ENCODE measurements at regions not wholly inside any gene's neighbourhood (a gene's known extent, or its start where the extent isn't known, plus 50 kb on each side); places are given as distances from the start of the nearest gene placed in this dataset.

DNA sequence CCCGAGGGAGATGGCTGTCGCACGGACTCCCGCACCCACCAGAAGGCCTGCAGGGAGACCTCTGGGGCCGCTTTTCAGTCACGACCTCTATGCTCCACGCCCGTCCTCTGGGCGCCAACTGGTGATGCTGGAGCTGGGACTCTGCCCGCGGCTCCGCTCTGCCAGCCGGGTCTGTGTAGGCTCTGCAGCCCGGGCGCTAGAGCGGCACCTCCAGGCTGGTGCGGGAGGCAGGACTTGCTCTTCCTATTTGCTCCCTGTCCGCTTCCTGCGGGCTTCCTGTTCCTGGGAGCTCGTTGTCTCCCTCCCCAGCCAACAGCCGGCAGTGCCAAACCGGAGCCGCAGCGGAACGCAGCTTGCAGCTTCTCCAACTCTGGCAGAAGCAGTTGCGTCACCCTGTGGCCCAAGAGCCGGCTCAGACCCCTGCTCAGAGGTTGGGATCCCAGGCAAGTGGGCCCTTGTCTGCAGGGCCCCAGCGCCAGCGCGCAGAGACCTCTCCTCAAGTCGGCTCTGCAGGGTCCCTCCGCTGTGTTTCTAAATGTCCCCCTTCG lies 285.9 kb downstream of the XXYLT1 start (continued):
- TF ChIP-seq, protein P1, sequence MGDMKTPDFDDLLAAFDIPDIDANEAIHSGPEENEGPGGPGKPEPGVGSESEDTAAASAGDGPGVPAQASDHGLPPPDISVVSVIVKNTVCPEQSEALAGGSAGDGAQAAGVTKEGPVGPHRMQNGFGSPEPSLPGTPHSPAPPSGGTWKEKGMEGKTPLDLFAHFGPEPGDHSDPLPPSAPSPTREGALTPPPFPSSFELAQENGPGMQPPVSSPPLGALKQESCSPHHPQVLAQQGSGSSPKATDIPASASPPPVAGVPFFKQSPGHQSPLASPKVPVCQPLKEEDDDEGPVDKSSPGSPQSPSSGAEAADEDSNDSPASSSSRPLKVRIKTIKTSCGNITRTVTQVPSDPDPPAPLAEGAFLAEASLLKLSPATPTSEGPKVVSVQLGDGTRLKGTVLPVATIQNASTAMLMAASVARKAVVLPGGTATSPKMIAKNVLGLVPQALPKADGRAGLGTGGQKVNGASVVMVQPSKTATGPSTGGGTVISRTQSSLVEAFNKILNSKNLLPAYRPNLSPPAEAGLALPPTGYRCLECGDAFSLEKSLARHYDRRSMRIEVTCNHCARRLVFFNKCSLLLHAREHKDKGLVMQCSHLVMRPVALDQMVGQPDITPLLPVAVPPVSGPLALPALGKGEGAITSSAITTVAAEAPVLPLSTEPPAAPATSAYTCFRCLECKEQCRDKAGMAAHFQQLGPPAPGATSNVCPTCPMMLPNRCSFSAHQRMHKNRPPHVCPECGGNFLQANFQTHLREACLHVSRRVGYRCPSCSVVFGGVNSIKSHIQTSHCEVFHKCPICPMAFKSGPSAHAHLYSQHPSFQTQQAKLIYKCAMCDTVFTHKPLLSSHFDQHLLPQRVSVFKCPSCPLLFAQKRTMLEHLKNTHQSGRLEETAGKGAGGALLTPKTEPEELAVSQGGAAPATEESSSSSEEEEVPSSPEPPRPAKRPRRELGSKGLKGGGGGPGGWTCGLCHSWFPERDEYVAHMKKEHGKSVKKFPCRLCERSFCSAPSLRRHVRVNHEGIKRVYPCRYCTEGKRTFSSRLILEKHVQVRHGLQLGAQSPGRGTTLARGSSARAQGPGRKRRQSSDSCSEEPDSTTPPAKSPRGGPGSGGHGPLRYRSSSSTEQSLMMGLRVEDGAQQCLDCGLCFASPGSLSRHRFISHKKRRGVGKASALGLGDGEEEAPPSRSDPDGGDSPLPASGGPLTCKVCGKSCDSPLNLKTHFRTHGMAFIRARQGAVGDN (CRISPR knock-in tag; IDR thresholded peaks at IDR 0.05): peak; percentile 45
- TF ChIP-seq CBX1 (IDR thresholded peaks at IDR 0.05; ENCODE audit: low read depth) (peak; percentile 62), CEBPG (CRISPR knock-in tag; IDR thresholded peaks at IDR 0.05) (peak; percentile 60; the same call in 1 of the 2 replicates), ZMYM4 (CRISPR knock-in tag; IDR thresholded peaks at IDR 0.05) (peak; percentile 46; the same call in 1 of the 2 replicates), GABPB1 (CRISPR knock-in tag; IDR thresholded peaks at IDR 0.05) (peak; percentile 77), ZGPAT (CRISPR knock-in tag; IDR thresholded peaks at IDR 0.05) (peak; percentile 30; the same call in 1 of the 2 replicates), RAD21 (CRISPR knock-in tag; IDR thresholded peaks at IDR 0.05) (peak; percentile 76), ZBTB10 (CRISPR knock-in tag; IDR thresholded peaks at IDR 0.05; ENCODE audit: borderline replicate concordance) (no peak), ELF3 (CRISPR knock-in tag; IDR thresholded peaks at IDR 0.05) (0 out of 2 replicates have a peak, but pooled peaks have one; percentile 15), XRCC5 (optimal IDR thresholded peaks at IDR 0.05; ENCODE audit: low read length) (no peak), ZBTB38 (CRISPR knock-in tag; IDR thresholded peaks at IDR 0.05) (peak; percentile 60; the same call in 1 of the 2 replicates), ZNF891 (CRISPR knock-in tag; IDR thresholded peaks at IDR 0.05) (0 out of 2 replicates have a peak, but pooled peaks have one; percentile 21)
- TF ChIP-seq, protein P2, sequence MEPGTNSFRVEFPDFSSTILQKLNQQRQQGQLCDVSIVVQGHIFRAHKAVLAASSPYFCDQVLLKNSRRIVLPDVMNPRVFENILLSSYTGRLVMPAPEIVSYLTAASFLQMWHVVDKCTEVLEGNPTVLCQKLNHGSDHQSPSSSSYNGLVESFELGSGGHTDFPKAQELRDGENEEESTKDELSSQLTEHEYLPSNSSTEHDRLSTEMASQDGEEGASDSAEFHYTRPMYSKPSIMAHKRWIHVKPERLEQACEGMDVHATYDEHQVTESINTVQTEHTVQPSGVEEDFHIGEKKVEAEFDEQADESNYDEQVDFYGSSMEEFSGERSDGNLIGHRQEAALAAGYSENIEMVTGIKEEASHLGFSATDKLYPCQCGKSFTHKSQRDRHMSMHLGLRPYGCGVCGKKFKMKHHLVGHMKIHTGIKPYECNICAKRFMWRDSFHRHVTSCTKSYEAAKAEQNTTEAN (CRISPR knock-in tag; conservative IDR thresholded peaks at IDR 0.05): no peak
